ENCODE measurements at regions not wholly inside any gene's neighbourhood (a gene's known extent, or its start where the extent isn't known, plus 50 kb on each side); places are given as distances from the start of the nearest gene placed in this dataset.

DNA sequence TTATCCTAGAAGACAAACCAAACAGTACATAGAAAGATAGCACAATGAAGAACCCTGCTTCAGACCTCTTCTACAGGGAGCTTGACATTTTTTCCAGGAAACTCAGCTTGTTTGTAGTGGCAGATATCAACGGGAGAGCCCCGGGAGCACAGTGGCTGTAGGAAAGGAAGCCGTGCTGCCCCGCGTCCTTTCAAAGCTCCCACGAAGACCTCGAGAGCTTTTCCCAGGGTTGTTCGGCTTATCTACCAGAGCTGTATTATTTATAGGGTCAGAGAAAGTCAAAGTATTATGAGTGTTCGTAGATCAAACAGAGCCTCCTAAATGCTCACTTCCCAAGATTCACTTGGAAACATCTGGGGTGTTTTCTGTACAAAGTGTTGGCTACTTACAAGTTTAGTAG is 167.1 kb upstream of the COPS8 start:
- TF ChIP-seq GATA2 (IDR thresholded peaks at IDR 0.05; ENCODE audit: low read depth, low read length) (no peak), GATA3 (IDR thresholded peaks at IDR 0.05; ENCODE audit: low read depth, low read length) (no peak)

Data from SH-SY5Y (cell line).